ENCODE measurements at regions not wholly inside any gene's neighbourhood (a gene's known extent, or its start where the extent isn't known, plus 50 kb on each side); places are given as distances from the start of the nearest gene placed in this dataset.
"Not testable (repeated sequence)": the region's sequence is repeated elsewhere in the genome, so short reads cannot be mapped to it uniquely, and the experiment has no call there.

DNA sequence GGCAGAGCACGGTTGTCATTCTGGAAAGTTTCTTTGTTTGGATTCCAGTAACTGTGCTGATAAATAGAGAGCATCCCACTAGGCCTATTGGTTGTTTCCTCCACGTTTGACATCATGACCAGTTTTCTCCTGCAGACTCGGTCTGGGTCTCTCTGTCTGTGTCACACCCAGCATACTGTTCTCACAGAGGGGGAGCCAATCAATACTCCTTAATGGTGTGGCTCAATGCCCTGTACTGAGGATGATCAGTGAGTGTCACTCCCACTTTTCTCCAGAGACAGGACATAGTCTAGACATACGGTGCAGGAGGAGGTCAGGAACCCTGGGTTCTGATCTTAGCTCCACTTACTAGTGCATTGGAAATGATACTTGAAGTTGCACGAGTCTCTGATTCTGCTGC lies 88.2 kb upstream of the BLID start:
- DNase-seq (ENCODE audit: low read depth, low spot score): no peak

DNA sequence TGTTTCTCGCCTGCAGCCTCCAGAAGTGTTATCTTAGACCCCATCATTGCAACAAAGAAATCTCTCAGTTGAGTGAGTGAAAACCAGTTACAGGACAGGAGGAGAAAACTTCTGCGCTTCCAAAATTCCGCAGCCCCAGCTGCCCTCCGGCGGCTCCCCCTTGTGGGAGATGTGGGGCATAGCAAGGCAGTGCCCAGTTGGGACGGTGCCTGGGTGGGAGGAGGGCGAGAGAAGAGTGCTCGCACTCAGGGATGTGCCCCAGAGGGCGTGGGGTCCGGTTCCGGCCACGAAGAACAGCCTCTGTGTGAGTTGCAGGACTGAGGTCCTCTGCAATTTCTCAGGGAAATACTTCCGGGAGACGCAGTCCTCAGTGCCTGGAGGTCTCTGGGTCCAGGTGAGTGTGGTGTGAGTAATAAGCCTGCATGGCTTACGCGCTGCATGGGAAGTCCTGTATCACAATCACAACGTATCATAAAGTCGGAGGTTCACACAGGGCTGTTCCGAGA lies 87.0 kb upstream of the BLID start:
- DNase-seq (ENCODE audit: low read depth, low spot score): peak; percentile 9

GRCh38 chr11:122202161-122202950 lies 86.3 kb upstream of the BLID start:
- no peak for DNase-seq (ENCODE audit: low read depth, low spot score)

- no peak for DNase-seq (ENCODE audit: low read depth, low spot score)
These were observed 85.1 kb upstream of the BLID start for GRCh38 chr11:122201106-122201505.

- DNase-seq (ENCODE audit: low read depth, low spot score): no peak
These were observed 83.6 kb upstream of the BLID start for GRCh38 chr11:122199661-122200060.

- DNase-seq (ENCODE audit: low read depth, low spot score): no peak
These were observed 82.4 kb upstream of the BLID start for GRCh38 chr11:122198291-122198983.

DNA sequence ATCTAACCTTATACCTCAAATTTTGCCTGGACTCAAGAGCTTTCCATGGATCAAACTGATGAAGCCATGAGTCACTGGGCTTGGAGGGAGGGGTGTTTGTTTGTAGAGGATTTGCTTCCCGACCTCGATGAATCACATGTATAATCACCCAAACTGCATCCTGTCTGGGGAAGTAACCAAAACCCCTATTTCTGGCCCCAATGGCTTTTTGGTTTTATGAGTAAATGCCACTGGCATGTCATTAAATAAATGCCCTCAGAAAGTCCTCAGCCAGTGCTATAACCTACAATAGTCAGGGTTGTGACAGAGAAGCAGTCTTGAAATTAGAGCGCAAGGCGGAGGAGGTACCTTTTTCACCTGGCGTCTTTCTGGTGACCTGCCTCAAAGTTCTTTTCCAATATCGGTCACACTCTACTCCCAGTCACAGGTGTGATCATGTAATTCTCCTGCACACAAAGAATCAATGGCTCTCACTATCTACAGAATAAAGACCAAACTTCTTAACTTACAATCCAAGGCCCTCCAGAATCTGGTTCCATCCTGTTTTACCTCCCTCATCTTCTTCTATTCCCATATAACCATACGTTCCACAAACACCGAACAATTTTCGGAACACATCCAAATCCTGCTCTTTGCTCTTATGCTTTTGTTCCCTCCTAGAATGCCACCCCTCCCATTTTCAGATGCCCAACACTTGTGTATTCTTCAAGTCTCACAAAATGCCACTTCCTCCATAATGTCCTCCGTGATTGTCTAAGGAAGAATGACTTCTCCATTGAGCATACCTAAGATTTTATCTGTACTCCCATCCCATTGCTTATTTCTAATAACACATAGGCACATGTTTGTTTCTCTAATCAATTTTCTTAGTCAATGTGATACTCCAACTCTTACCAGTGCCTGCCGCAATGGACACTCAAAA lies 81.3 kb upstream of the BLID start:
- DNase-seq (ENCODE audit: low read depth, low spot score): no peak

- DNase-seq (ENCODE audit: low read depth, low spot score): no peak
These were observed 79.8 kb upstream of the BLID start for GRCh38 chr11:122195790-122196189.

DNA sequence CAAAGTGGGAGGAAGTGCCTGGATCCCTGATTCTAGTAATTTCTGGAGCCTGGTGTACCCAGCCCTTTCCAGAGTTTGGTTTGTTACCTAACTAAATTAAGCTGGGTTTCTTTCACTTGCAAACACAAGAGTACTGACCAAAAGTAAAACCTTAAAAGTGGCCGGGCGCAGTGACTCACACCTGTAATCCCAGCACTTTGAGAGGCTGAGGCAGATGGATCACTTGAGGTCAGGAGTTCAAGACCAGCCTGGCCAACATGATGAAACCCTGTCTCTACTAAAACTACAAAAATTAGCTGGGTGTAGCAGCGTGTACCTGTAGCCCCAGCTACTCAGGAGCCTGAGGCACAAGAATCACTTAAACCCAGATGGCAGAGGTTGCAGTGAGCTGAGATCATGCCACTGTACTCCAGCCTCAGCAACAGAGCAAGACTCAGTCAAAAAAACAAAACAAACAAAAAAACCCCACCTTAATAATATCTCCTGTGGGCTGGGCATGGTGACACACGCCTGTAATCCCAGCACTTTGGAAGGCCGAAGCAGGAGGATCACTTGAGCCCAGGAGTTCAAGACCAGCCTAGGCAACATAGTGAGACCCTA lies 78.0 kb upstream of the BLID start:
- DNase-seq (ENCODE audit: low read depth, low spot score): not testable (repeated sequence)

- no peak for DNase-seq (ENCODE audit: low read depth, low spot score)
These were observed 77.4 kb upstream of the BLID start for GRCh38 chr11:122193457-122193856.

GRCh38 chr11:122192634-122193255 lies 76.7 kb upstream of the BLID start:
- DNase-seq (ENCODE audit: low read depth, low spot score): no peak

GRCh38 chr11:122190768-122191167 lies 74.8 kb upstream of the BLID start:
- DNase-seq (ENCODE audit: low read depth, low spot score): no peak

DNA sequence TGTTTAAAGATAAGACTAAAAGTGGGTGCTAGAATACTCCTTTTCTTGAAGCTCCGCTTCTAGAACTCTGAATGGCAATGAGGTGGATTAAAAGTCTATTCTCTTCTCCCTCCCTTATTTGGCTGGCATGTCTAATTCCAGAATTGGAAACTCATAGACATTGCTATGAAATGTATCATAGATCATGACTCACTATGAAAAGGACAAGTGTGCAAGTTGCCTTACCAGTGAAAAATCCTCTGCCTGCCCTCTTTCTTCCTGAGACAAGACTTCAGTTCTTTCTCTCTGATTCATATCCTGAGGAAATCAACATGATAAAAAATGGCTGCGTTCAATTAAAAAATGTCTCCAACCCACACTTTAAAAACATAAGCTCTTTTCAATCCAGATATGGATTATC lies 73.2 kb upstream of the BLID start:
- no peak for DNase-seq (ENCODE audit: low read depth, low spot score)

DNA sequence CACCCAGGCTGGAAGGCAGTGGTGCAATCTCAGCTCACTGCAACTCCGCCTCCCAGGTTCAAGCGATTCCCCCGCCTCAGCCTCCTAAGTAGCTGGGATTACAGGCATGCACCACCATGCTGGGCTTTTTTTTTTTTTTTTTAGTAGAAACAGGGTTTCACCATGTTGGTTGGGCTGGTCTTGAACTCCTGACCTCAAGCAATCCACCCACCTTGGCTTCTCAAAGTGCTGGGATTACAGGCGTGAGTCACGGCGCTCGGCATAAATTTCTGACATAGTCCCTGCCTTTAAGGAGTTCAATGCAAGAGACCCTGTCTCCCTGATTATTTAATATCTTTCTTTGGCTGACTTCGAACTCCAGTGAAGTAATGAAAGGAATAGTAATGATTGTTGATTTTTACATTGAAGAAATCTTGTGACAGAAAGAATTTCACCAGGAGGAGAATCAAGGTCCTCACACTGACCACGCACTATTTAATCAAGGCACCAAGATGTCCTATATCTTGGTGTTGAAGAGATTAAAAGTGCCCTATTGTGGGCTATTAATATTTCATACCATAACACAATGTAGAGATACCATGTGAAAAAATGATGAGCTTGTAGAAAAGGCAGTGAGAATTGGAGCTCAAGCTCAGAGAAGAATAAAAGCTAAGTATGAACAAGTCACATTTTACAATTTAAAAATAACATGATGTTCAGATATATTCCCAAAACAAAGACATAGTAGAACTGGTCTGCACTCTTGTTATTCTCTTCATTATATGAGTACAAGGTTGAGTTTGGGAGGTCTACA lies 71.6 kb upstream of the BLID start:
- no peak for DNase-seq (ENCODE audit: low read depth, low spot score)

DNA sequence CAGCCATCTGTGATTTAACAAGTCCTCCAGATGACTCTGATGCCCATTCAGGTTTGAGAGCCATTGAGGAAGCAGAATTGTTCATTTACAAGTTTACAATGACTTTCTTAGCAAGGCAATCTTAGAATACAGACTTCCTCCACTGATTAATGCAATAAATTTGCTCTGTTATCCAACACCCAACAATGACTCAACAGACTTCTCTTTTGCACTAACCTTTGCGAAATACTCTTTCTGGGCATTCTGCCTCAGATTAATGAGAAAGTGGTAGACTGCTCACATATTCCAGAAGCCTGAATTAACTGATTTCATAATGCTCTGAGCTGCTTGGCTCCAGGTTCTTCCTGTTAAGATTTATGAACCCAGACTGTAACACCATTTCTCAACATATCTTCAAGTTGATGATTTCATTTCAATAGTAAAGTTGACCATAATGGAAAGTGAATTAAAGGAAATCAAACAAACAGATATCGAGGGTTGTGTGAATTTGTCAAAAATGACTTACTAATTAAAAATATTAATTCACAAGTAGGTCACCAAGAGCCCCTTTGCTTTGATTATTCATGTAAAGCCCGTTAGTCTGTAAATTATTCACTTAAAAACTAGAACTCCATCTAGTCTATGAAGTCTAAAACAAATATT lies 70.5 kb upstream of the BLID start:
- no peak for DNase-seq (ENCODE audit: low read depth, low spot score)

- no peak for DNase-seq (ENCODE audit: low read depth, low spot score)
These were observed 67.9 kb upstream of the BLID start for GRCh38 chr11:122183933-122184332.

DNA sequence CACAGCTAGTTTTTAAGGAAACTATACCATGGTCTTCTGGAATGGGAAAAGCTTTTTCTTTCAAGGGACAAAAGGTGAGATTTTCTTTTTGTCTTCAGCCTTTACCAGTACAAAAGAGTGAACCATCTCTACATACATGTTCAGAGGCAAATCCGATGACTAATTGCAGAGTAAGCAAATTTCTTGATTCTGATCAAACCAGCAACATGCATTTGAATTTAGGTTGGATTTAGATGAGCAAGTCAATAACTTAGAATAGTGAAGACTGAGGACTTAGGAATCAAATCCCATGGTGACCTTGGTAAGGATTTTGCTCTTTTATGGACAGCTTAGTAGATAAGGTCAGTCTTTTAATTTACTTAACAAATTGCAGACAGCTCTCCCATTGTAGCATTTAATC lies 65.9 kb upstream of the BLID start:
- no peak for DNase-seq (ENCODE audit: low read depth, low spot score)

- no peak for DNase-seq (ENCODE audit: low read depth, low spot score)
These were observed 65.4 kb upstream of the BLID start for GRCh38 chr11:122181372-122181771.

DNA sequence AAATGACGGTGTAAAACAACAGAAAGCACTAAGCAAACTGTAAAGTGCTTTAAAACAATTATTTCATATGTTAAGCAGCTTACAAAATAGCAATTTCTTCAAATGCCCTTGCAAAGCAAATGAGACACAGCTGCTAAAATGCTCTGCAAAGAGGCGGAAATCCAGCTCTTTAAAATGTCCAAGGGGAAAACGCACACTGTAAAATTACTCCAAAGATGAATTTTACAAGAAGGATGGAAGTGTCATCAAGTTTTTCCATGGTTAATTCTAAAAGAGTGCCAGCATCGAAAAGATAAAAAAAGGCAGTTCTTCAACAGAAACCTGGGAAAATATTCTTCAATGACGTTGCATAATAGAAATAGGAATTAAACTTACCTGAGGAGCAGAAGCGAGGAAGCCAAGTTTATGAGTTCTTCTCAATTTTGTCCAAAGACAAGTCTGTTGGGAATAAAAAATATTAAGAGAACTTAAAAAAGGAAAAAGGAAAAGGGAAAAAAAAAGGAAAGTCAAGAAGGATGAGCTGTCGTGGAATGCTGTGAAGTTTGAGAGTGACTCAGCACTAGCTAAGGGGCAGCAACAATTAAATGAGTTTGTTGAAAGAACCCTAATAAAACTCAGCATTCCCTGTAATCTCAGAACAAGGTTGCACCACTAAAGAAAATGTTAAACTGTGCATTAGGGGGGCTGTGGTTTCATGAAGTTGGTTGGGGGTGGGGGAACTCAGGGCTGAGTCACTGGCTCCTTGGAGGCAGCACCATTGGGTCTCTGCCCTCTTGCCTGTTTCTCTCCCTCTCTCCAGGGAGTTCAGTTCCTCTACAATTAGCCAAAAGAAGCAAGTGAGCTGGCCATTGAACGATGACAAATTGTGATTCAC lies 64.2 kb upstream of the BLID start:
- DNase-seq (ENCODE audit: low read depth, low spot score): no peak
